Activated CD8-positive, alpha-beta T cell treated with anti-CD3 and anti-CD28 coated beads for 36 hours (primary cell): ENCODE measurements at regions not wholly inside any gene's neighbourhood (a gene's known extent, or its start where the extent isn't known, plus 50 kb on each side); places are given as distances from the start of the nearest gene placed in this dataset.

Experiments used
- ATAC-seq: fragments of 200-7000 bp; cut with Tn5 transposase; one replicate; pipeline ENCODE4 v1.10.0; 2021; ENCODE audit warnings: mild to moderate bottlenecking, moderate library complexity
- CTCF ChIA-PET: fragments of 350-600 bp; sonication (Branson Sonifier 250); formaldehyde crosslinking; loops from one replicate; lab custom pipeline; 2021; ENCODE audit warnings: antibody characterized with exemption; lab: Charles Lee
- POLR2A ChIA-PET: fragments of 350-600 bp; sonication (Branson Sonifier 250); formaldehyde crosslinking; loops from one replicate; lab custom pipeline; 2021; ENCODE audit warnings: antibody characterized with exemption; lab: Charles Lee
- DNase-seq: peaks from one replicate; pipeline ENCODE4 v3.0.0-alpha.2; 2020
- H3K27ac Mint-ChIP-seq: one replicate; pipeline ENCODE4 v1.8.0; 2021; ENCODE audit warnings: mild to moderate bottlenecking, mixed read lengths
- H3K27me3 Mint-ChIP-seq: one replicate; pipeline ENCODE4 v1.8.0; 2021; ENCODE audit warnings: mixed read lengths
- H3K36me3 Mint-ChIP-seq: one replicate; pipeline ENCODE4 v1.8.0; 2021; ENCODE audit warnings: low read depth, mixed read lengths
- H3K4me1 Mint-ChIP-seq: one replicate; pipeline ENCODE4 v1.8.0; 2021; ENCODE audit warnings: low read depth, mixed read lengths
- H3K4me3 Mint-ChIP-seq: one replicate; pipeline ENCODE4 v1.8.0; 2021; ENCODE audit warnings: mild to moderate bottlenecking, moderate library complexity, mixed read lengths
- H3K9me3 Mint-ChIP-seq: one replicate; pipeline ENCODE4 v1.8.0; 2021; ENCODE audit warnings: mixed read lengths
- intact Hi-C: fragments of 100-400 bp; cut with micrococcal nuclease; formaldehyde crosslinking; loops from one replicate; pipeline ENCODE4 v1.10.0; 2022
- TF ChIP-seq, protein P1 (sequence below): fragments of 200-600 bp; IDR thresholded peaks from one replicate; pipeline ENCODE4 v1.8.0; 2022; ENCODE audit warnings: antibody characterized with exemption, mild to moderate bottlenecking

DNA sequence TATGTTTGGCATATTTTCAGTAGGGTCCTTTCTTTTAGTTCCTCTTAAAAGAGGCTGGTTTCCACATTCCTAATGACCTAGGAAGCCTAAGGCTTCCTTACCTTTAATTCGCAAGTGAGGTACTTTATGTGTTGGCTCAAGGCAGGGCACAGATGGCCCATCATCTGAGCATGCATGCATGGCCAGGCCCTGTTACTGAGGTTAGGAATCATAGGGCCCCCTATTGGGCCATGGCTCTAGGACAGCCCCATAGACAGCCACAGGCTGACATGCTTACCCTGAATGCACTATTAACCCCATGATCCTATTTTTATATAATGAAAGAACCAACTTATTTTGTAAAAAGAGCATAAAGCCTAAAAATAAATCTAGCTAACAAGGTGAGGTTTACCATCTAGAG lies 271.4 kb downstream of the ELAVL2 start:
- intact Hi-C loops: no loop called here
- Mint-ChIP-seq H3K4me3 (no peak overlapping the region), H3K4me1 (no peaks in the 10 kb centered on the region), H3K36me3 (no peaks in the 10 kb centered on the region), H3K9me3 (peaks cover 15% of the 10 kb centered on the region), H3K27me3 (no peaks in the 10 kb centered on the region), H3K27ac (no peak overlapping the region)
- no peak for ATAC-seq
- ChIA-PET CTCF (no interaction called here), POLR2A (no interaction called here)
- TF ChIP-seq, protein P1, sequence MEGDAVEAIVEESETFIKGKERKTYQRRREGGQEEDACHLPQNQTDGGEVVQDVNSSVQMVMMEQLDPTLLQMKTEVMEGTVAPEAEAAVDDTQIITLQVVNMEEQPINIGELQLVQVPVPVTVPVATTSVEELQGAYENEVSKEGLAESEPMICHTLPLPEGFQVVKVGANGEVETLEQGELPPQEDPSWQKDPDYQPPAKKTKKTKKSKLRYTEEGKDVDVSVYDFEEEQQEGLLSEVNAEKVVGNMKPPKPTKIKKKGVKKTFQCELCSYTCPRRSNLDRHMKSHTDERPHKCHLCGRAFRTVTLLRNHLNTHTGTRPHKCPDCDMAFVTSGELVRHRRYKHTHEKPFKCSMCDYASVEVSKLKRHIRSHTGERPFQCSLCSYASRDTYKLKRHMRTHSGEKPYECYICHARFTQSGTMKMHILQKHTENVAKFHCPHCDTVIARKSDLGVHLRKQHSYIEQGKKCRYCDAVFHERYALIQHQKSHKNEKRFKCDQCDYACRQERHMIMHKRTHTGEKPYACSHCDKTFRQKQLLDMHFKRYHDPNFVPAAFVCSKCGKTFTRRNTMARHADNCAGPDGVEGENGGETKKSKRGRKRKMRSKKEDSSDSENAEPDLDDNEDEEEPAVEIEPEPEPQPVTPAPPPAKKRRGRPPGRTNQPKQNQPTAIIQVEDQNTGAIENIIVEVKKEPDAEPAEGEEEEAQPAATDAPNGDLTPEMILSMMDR: no peak
- no peak for DNase-seq

- TF ChIP-seq, protein P1: no peak
- H3K9me3 Mint-ChIP-seq: peaks cover 15% of the 10 kb centered on the region
- ChIA-PET POLR2A (no interaction called here), CTCF (no interaction called here)
- ATAC-seq: no peak
- no peaks in the 10 kb centered on the region for H3K27me3 Mint-ChIP-seq
- no peak for DNase-seq
- no peak overlapping the region for H3K27ac Mint-ChIP-seq
- no peaks in the 10 kb centered on the region for H3K4me1 Mint-ChIP-seq
- H3K36me3 Mint-ChIP-seq: no peaks in the 10 kb centered on the region
- no peak overlapping the region for H3K4me3 Mint-ChIP-seq
- intact Hi-C loops: no loop called here
Measured at GRCh38 chr9:23555851-23556250, 270.2 kb downstream of the ELAVL2 start.

- ChIA-PET CTCF (no interaction called here), POLR2A (no interaction called here)
- H3K4me3 Mint-ChIP-seq: no peak overlapping the region
- no peak overlapping the region for H3K27ac Mint-ChIP-seq
- DNase-seq: no peak
- peaks cover 15% of the 10 kb centered on the region for H3K9me3 Mint-ChIP-seq
- ATAC-seq: no peak
- intact Hi-C loops: no loop called here
- H3K27me3 Mint-ChIP-seq: no peaks in the 10 kb centered on the region
- TF ChIP-seq, protein P1: no peak
- H3K36me3 Mint-ChIP-seq: no peaks in the 10 kb centered on the region
- no peaks in the 10 kb centered on the region for H3K4me1 Mint-ChIP-seq
Measured at GRCh38 chr9:23556459-23556858, 269.6 kb downstream of the ELAVL2 start.

- peaks cover 15% of the 10 kb centered on the region for H3K9me3 Mint-ChIP-seq
- DNase-seq (no peak), ATAC-seq (no peak)
- no peaks in the 10 kb centered on the region for H3K4me1 Mint-ChIP-seq
- TF ChIP-seq, protein P1: no peak
- H3K4me3 Mint-ChIP-seq: no peak overlapping the region
- intact Hi-C loops: no loop called here
- no peaks in the 10 kb centered on the region for H3K27me3 Mint-ChIP-seq
- CTCF ChIA-PET: no interaction called here
- H3K27ac Mint-ChIP-seq: no peak overlapping the region
- POLR2A ChIA-PET: no interaction called here
- H3K36me3 Mint-ChIP-seq: no peaks in the 10 kb centered on the region
Measured at GRCh38 chr9:23557689-23558088, 268.4 kb downstream of the ELAVL2 start.

DNA sequence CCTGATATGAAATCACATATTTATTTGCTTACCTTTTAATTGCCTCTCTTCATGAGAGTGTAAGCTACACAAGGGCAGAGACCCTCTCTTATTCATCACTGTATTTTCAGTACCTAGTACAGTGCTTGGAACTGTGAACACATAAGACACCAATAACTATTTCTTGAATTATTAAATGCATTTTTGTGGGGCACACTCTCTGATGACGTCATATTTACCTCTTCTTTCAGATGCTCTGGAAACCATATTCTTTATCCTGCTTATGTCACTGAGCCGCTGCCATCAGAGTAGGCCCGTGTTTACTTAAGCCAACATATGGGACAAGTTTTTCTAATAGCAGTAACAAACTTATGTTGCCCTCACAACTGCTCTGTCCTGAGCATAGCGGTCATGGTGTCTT lies 266.5 kb downstream of the ELAVL2 start:
- H3K4me1 Mint-ChIP-seq: no peaks in the 10 kb centered on the region
- no peak overlapping the region for H3K4me3 Mint-ChIP-seq
- TF ChIP-seq, protein P1: no peak
- ATAC-seq (no peak), DNase-seq (no peak)
- H3K27ac Mint-ChIP-seq: no peak overlapping the region
- no peaks in the 10 kb centered on the region for H3K36me3 Mint-ChIP-seq
- CTCF ChIA-PET: no interaction called here
- intact Hi-C loops: no loop called here
- POLR2A ChIA-PET: no interaction called here
- H3K9me3 Mint-ChIP-seq: peaks cover 14% of the 10 kb centered on the region
- H3K27me3 Mint-ChIP-seq: no peaks in the 10 kb centered on the region
